Gastrocnemius medialis (tissue), 4 donors: ENCODE measurements at regions not wholly inside any gene's neighbourhood (a gene's known extent, or its start where the extent isn't known, plus 50 kb on each side); places are given as distances from the start of the nearest gene placed in this dataset.
"Not testable (repeated sequence)": the region's sequence is repeated elsewhere in the genome, so short reads cannot be mapped to it uniquely, and the experiment has no call there.

Source experiments
- ATAC-seq, 2 donors: fragments of 150-250 bp; one replicate each; pipeline ENCODE4 v1.9.1; 2016
- DNase-seq, 2 donors: peaks; one replicate each; pipeline ENCODE4 v3.0.0-alpha.2; 2019
- H3K27ac ChIP-seq, 4 donors: fragments of 200-600 bp; sonication (generic); 1 replicate in 1 of 4; 2 replicates in 3 of 4; pipeline ENCODE4 v1.5.1; 2016 to 2018; ENCODE audit warnings: mild to moderate bottlenecking in 2 of 4, moderate library complexity in 1 of 4
- H3K27me3 ChIP-seq, 3 donors: fragments of 200-600 bp; sonication (generic) in 2 of 3; 1 replicate in 1 of 3; 2 replicates in 2 of 3; pipeline versions ENCODE4 v1.5.1 to v1.6.0; 2016 to 2019; ENCODE audit warnings: mild to moderate bottlenecking in 1 of 3, moderate library complexity in 1 of 3
- H3K36me3 ChIP-seq, 2 donors: fragments of 200-600 bp; sonication (generic) in 1 of 2; one replicate each; pipeline ENCODE4 v1.5.1; 2017 to 2018
- H3K4me1 ChIP-seq, 2 donors: fragments of 200-600 bp; sonication (generic) in 1 of 2; one replicate each; pipeline ENCODE4 v1.5.1; 2016 to 2017; ENCODE audit warnings: mild to moderate bottlenecking in 2 of 2
- H3K4me3 ChIP-seq, 4 donors: fragments of 200-600 bp; sonication (generic) in 3 of 4; 1 replicate in 1 of 4; 2 replicates in 3 of 4; pipeline ENCODE4 v1.5.1; 2016 to 2019; ENCODE audit warnings: mild to moderate bottlenecking in 2 of 4
- H3K9me3 ChIP-seq, 3 donors: fragments of 200-600 bp; sonication (generic) in 2 of 3; 1 replicate in 1 of 3; 2 replicates in 2 of 3; pipeline ENCODE4 v1.5.1; 2016 to 2019
- CTCF ChIP-seq, 5 experiments: fragments of 450-650 bp in 3 of 5; fragments of 200-600 bp in 2 of 5; sonication (generic) in 2 of 5; IDR thresholded peaks in 4 of 5; conservative IDR thresholded peaks in 1 of 5; 1 replicate in 4 of 5; 2 replicates in 1 of 5; pipeline ENCODE4 v1.5.1; 2016 to 2019; ENCODE audit warnings: antibody characterized with exemption in 5 of 5, mild to moderate bottlenecking in 3 of 5, moderate library complexity in 3 of 5
- POLR2A ChIP-seq, 2 donors: fragments of 450-650 bp; IDR thresholded peaks; one replicate each; pipeline ENCODE4 v1.6.1; 2017; ENCODE audit warnings: antibody characterized with exemption in 2 of 2, mild to moderate bottlenecking in 2 of 2, moderate library complexity in 2 of 2
- in situ Hi-C, 4 donors: fragments of 200-750 bp; cut with MboI; loops; one replicate each; pipeline versions ENCODE4 v1.15.0 to v1.8.0; 2017; ENCODE audit warnings: low sequenced_read_pairs in 4 of 4
- intact Hi-C: fragments of 100-400 bp; cut with DNase I; formaldehyde crosslinking; loops from one replicate; pipeline ENCODE4 v1.15.1; 2023; ENCODE audit warnings: low total_unique reads

GRCh38 chr10:15921423-15921945 lies 61.2 kb upstream of the MINDY3 start:
- intact Hi-C loops, ATAC-seq, H3K4me3 ChIP-seq, H3K27ac ChIP-seq, H3K27me3 ChIP-seq, H3K36me3 ChIP-seq, H3K9me3 ChIP-seq, H3K4me1 ChIP-seq, DNase-seq: not testable (repeated sequence)
- in situ Hi-C loops: loop anchor here in 2 of 4 donors (25.0 kb wide), 2 partner anchors 866 to 1341 kb away; no protein-coding TSS in a partner anchor

- TF ChIP-seq POLR2A (IDR thresholded peaks at IDR 0.05) (no peak), CTCF (IDR thresholded peaks at IDR 0.05 in 4 of 5, conservative IDR thresholded peaks at IDR 0.05 in 1 of 5) (no peak)
- no peaks in the 10 kb centered on the region for H3K4me1 ChIP-seq
- H3K36me3 ChIP-seq: no peaks in the 10 kb centered on the region
- H3K4me3 ChIP-seq: no peak overlapping the region
- no peaks in the 10 kb centered on the region for H3K27me3 ChIP-seq
- H3K27ac ChIP-seq: no peak overlapping the region
- no peak for DNase-seq
- no peaks in the 10 kb centered on the region for H3K9me3 ChIP-seq
- no peak for ATAC-seq
- in situ Hi-C loops (no loop called here), intact Hi-C loops (no loop called here)
Observed at GRCh38 chr10:15931376-15931775, 71.1 kb upstream of the MINDY3 start.

GRCh38 chr10:15939543-15939942 lies 79.2 kb upstream of the MINDY3 start:
- DNase-seq, H3K27me3 ChIP-seq, H3K4me1 ChIP-seq, intact Hi-C loops, H3K4me3 ChIP-seq, H3K9me3 ChIP-seq, in situ Hi-C loops, ATAC-seq, H3K27ac ChIP-seq, H3K36me3 ChIP-seq: not testable (repeated sequence)

- TF ChIP-seq POLR2A (IDR thresholded peaks at IDR 0.05): no peak
- TF ChIP-seq CTCF (IDR thresholded peaks at IDR 0.05 in 4 of 5, conservative IDR thresholded peaks at IDR 0.05 in 1 of 5): no peak
- in situ Hi-C loops (no loop called here), intact Hi-C loops (no loop called here)
- DNase-seq (no peak), ATAC-seq (no peak)
- Histone ChIP-seq H3K36me3 (no peaks in the 10 kb centered on the region), H3K27ac (no peak overlapping the region), H3K9me3 (no peaks in the 10 kb centered on the region), H3K27me3 (no peaks in the 10 kb centered on the region), H3K4me3 (no peak overlapping the region), H3K4me1 (no peaks in the 10 kb centered on the region)
Observed at GRCh38 chr10:15943426-15943825, 83.1 kb upstream of the MINDY3 start.

- DNase-seq: no peak
- Histone ChIP-seq H3K27me3 (no peaks in the 10 kb centered on the region), H3K4me1 (no peaks in the 10 kb centered on the region), H3K27ac (no peak overlapping the region), H3K36me3 (no peaks in the 10 kb centered on the region), H3K9me3 (no peaks in the 10 kb centered on the region), H3K4me3 (no peak overlapping the region)
- in situ Hi-C loops (no loop called here), intact Hi-C loops (no loop called here)
- no peak for ATAC-seq
- TF ChIP-seq CTCF (IDR thresholded peaks at IDR 0.05 in 4 of 5, conservative IDR thresholded peaks at IDR 0.05 in 1 of 5) (no peak), POLR2A (IDR thresholded peaks at IDR 0.05) (no peak)
Observed at GRCh38 chr10:15954188-15954587, 93.9 kb upstream of the MINDY3 start.

GRCh38 chr10:15960277-15960676 lies 100.0 kb upstream of the MINDY3 start:
- DNase-seq (no peak), ATAC-seq (no peak)
- no peaks in the 10 kb centered on the region for H3K9me3 ChIP-seq
- no peak for TF ChIP-seq CTCF (IDR thresholded peaks at IDR 0.05 in 4 of 5, conservative IDR thresholded peaks at IDR 0.05 in 1 of 5)
- no peak for TF ChIP-seq POLR2A (IDR thresholded peaks at IDR 0.05)
- H3K36me3 ChIP-seq: no peaks in the 10 kb centered on the region
- no peaks in the 10 kb centered on the region for H3K27me3 ChIP-seq
- no peaks in the 10 kb centered on the region for H3K4me1 ChIP-seq
- in situ Hi-C loops: no loop called here
- H3K4me3 ChIP-seq: no peak overlapping the region
- no peak overlapping the region for H3K27ac ChIP-seq
- intact Hi-C loops: no loop called here

GRCh38 chr10:15972736-15973135 lies 112.4 kb upstream of the MINDY3 start:
- H3K9me3 ChIP-seq, H3K4me1 ChIP-seq, H3K4me3 ChIP-seq, H3K27me3 ChIP-seq, in situ Hi-C loops, ATAC-seq, H3K36me3 ChIP-seq, H3K27ac ChIP-seq, DNase-seq, intact Hi-C loops: not testable (repeated sequence)
